Gastroesophageal sphincter (tissue), 4 donors: ENCODE measurements at regions not wholly inside any gene's neighbourhood (a gene's known extent, or its start where the extent isn't known, plus 50 kb on each side); places are given as distances from the start of the nearest gene placed in this dataset.
A peak's percentile ranks its signal among the peaks of the same experiment; 100 is the strongest.

Experiments
- ATAC-seq: fragments of 150-250 bp; one replicate; pipeline ENCODE4 v1.9.1; 2016; ENCODE audit warnings: mild to moderate bottlenecking, moderate library complexity
- H3K27ac ChIP-seq, 4 donors: fragments of 200-600 bp; sonication (generic) in 3 of 4; 1 replicate in 3 of 4; 2 replicates in 1 of 4; pipeline ENCODE4 v1.5.1; 2016 to 2019
- H3K27me3 ChIP-seq: fragments of 200-600 bp; sonication (generic); one replicate; pipeline ENCODE4 v1.5.1; 2019
- H3K36me3 ChIP-seq, 2 donors: fragments of 200-600 bp; sonication (generic); one replicate each; pipeline ENCODE4 v1.5.1; 2019; ENCODE audit warnings: control low read depth in 1 of 2
- H3K4me1 ChIP-seq, 3 donors: fragments of 200-600 bp; sonication (generic); 1 replicate in 2 of 3; 2 replicates in 1 of 3; pipeline ENCODE4 v1.5.1; 2016 to 2019; ENCODE audit warnings: control low read depth in 2 of 3
- H3K4me3 ChIP-seq, 2 donors: fragments of 200-600 bp; sonication (generic); one replicate each; pipeline ENCODE4 v1.5.1; 2019; ENCODE audit warnings: mild to moderate bottlenecking in 1 of 2, moderate library complexity in 1 of 2
- H3K9me3 ChIP-seq, 3 donors: fragments of 200-600 bp; sonication (generic); one replicate each; pipeline ENCODE4 v1.5.1; 2017 to 2019; ENCODE audit warnings: control low read depth in 2 of 3
- EP300 ChIP-seq: sonication (generic); formaldehyde crosslinking; IDR thresholded peaks from one replicate; pipeline ENCODE4 v1.6.1; 2017; ENCODE audit warnings: antibody characterized with exemption, mild to moderate bottlenecking
- POLR2A ChIP-seq, 2 donors: fragments of 450-650 bp; IDR thresholded peaks; one replicate each; pipeline ENCODE4 v1.6.1; 2017; ENCODE audit warnings: antibody characterized with exemption in 2 of 2, mild to moderate bottlenecking in 2 of 2, moderate library complexity in 1 of 2
- POLR2AphosphoS5 ChIP-seq: sonication (generic); formaldehyde crosslinking; IDR thresholded peaks from one replicate; pipeline ENCODE4 v1.6.1; 2017; ENCODE audit warnings: antibody characterized with exemption
- WGBS, 2 donors: methylation state at CpG; one replicate each; pipeline ENCODE4 v1.1.5; 2018; ENCODE audit warnings: low coverage in 1 of 2; 5-methylcytosine and 5-hydroxymethylcytosine counted together
- TF ChIP-seq, protein P1 (sequence below), 4 experiments: fragments of 200-600 bp in 2 of 4; fragments of 450-650 bp in 2 of 4; sonication (generic) in 1 of 4; IDR thresholded peaks; one replicate each; pipeline ENCODE4 v1.5.1; 2017 to 2019; ENCODE audit warnings: antibody characterized with exemption in 4 of 4, mild to moderate bottlenecking in 2 of 4, moderate library complexity in 2 of 4

DNA sequence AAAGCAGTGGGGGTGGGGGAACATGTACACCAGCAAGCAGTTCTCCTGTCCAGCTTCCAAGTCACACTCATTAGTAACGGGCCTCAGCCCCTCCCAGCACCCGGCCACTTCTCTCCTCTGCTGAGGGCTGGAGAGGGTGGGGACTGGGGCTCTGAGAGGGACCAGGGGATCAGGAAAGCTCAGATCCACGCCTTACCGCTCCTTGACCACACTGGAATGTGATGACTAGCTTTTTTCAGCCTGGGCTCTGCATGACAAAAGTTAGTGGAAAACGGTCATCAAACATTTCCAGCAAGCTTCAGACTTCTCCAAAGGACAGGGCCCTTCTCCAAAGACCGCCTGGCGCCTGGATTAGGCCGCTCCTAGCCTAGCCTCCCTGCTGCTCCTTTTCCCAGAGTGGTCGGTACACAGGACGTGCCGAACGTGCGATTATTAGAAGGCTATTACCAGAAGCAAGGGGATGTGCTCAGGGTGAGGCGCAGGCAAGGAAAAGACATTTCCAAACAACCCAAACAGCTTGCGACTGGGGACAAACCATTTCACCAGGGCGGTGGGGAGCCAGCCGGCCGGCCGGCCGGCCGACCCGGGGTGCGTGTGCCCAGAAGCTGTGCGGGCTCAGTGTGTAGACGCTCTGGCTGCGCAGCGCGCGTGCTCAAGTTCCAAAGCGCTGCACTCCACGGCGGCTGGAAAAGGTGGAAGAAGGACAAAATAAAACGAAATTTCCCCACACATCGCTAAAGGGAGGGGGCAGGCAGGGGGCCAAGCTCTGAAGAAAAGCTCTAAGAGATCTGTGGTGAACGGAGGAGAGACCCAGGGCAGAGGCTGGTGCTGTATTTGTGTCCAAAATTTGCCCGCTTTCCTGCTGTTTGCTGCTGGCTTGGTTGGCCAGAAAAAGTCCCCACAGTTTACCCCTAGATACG is 51.0 kb upstream of the SSR3 start:
- H3K9me3 ChIP-seq = no peaks in the 10 kb centered on the region
- peak; percentile 75 for ATAC-seq
- H3K27ac ChIP-seq = peak overlapping the region; percentile 59 to 85 (median 80)
- H3K36me3 ChIP-seq = no peaks in the 10 kb centered on the region
- peaks cover 0 to 40% (median 8%) of the 10 kb centered on the region in 3 donors for H3K4me1 ChIP-seq
- WGBS, 2 donors = 2 to 5% methylated on average over 15 to 21 of the region's 37 CpGs
- no peak for TF ChIP-seq POLR2A (IDR thresholded peaks at IDR 0.05)
- TF ChIP-seq POLR2AphosphoS5 = peak; percentile 6
- no peaks in the 10 kb centered on the region for H3K27me3 ChIP-seq
- peak overlapping the region; percentile 41 to 47 for H3K4me3 ChIP-seq

DNA sequence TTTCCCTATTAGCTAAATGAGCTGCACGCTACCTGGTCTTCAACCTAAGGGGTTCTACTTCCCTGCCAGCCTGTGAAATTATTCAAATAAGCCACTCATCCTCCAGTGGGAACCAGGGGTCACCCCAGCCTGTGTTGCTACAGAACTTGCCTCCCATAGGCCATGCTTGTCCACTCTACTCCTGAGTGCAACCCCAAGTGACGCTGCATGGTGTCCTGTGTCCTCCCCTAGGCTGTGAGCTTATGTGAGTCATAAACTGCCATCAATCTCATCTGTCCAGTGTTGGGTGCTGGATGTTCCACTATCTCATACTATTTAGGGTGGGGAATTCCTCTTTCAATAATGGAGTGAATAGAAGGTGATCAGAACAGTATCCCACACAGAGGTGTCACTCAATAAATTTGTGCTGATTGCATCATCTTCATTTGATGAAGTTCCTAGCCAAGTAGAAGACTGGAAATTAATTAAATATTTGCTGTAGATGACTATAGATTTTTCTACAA is 49.8 kb upstream of the SSR3 start:
- Histone ChIP-seq H3K27ac (peak overlapping the region in 1 of 4 donors; percentile 85), H3K36me3 (no peaks in the 10 kb centered on the region), H3K9me3 (no peaks in the 10 kb centered on the region), H3K4me3 (no peak overlapping the region), H3K27me3 (no peaks in the 10 kb centered on the region), H3K4me1 (peaks cover 0 to 40% (median 8%) of the 10 kb centered on the region in 3 donors)
- no peak for ATAC-seq
- TF ChIP-seq EP300 (no peak), POLR2A (IDR thresholded peaks at IDR 0.05) (no peak), POLR2AphosphoS5 (no peak)
- TF ChIP-seq, protein P1, sequence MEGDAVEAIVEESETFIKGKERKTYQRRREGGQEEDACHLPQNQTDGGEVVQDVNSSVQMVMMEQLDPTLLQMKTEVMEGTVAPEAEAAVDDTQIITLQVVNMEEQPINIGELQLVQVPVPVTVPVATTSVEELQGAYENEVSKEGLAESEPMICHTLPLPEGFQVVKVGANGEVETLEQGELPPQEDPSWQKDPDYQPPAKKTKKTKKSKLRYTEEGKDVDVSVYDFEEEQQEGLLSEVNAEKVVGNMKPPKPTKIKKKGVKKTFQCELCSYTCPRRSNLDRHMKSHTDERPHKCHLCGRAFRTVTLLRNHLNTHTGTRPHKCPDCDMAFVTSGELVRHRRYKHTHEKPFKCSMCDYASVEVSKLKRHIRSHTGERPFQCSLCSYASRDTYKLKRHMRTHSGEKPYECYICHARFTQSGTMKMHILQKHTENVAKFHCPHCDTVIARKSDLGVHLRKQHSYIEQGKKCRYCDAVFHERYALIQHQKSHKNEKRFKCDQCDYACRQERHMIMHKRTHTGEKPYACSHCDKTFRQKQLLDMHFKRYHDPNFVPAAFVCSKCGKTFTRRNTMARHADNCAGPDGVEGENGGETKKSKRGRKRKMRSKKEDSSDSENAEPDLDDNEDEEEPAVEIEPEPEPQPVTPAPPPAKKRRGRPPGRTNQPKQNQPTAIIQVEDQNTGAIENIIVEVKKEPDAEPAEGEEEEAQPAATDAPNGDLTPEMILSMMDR (IDR thresholded peaks at IDR 0.05) = no peak
- WGBS, 2 donors = 88% methylated on average over 1 of the region's 2 CpGs; no CpG with 5 or more reads in 1 of the 2 donors
